ENCODE measurements at regions not wholly inside any gene's neighbourhood (a gene's known extent, or its start where the extent isn't known, plus 50 kb on each side); places are given as distances from the start of the nearest gene placed in this dataset.
A peak's percentile ranks its signal among the peaks of the same experiment; 100 is the strongest.

DNA sequence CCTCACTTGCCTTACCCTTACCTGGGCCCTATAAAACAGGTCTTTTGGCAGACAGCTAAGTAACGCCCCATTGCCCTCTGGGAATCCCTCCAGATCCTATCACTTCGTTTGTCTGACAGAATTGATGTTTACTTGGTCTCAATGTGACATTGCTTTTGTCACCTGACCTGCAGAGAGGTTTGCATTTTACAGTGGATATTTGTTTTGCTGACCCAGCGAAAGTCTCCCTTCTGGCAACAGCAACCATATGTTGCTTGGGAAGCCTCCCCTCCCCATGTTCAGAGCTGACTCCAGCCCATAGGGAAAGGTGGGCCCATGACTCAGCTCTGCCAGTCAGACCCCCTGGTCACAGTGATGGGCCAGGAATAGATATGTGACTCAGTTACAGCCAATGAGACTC, 54.0 kb upstream of the LARP1 start (continued):
- TF ChIP-seq, protein P1, sequence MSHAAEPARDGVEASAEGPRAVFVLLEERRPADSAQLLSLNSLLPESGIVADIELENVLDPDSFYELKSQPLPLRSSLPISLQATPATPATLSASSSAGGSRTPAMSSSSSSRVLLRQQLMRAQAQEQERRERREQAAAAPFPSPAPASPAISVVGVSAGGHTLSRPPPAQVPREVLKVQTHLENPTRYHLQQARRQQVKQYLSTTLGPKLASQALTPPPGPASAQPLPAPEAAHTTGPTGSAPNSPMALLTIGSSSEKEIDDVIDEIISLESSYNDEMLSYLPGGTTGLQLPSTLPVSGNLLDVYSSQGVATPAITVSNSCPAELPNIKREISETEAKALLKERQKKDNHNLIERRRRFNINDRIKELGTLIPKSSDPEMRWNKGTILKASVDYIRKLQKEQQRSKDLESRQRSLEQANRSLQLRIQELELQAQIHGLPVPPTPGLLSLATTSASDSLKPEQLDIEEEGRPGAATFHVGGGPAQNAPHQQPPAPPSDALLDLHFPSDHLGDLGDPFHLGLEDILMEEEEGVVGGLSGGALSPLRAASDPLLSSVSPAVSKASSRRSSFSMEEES (CRISPR knock-in tag; IDR thresholded peaks at IDR 0.05): peak; percentile 69
- TF ChIP-seq EP300 (IDR thresholded peaks at IDR 0.05; ENCODE audit: low read depth in 2 of 2, low read length in 2 of 2) (peak in 1 of 2 experiments; percentile 9; a peak in 1 of 4 replicates), EP300 (CRISPR knock-in tag; IDR thresholded peaks at IDR 0.05; ENCODE audit: borderline replicate concordance) (no peak), ZNF143 (CRISPR knock-in tag; IDR thresholded peaks at IDR 0.05) (peak; percentile 54; the same call in 1 of the 2 replicates), LCORL (IDR thresholded peaks at IDR 0.05) (no peak), LCORL (CRISPR knock-in tag; IDR thresholded peaks at IDR 0.05) (peak; percentile 45; the same call in 1 of the 2 replicates), ZMYM3 (CRISPR knock-in tag; IDR thresholded peaks at IDR 0.05) (0 out of 2 replicates have a peak, but pooled peaks have one; percentile 7), GATAD2A (CRISPR knock-in tag; IDR thresholded peaks at IDR 0.05) (0 out of 2 replicates have a peak, but pooled peaks have one; percentile 11), ZMYM4 (CRISPR knock-in tag; IDR thresholded peaks at IDR 0.05) (peak; percentile 31; the same call in 1 of the 2 replicates), HDAC1 (CRISPR knock-in tag; IDR thresholded peaks at IDR 0.05) (peak; percentile 24; the same call in 1 of the 2 replicates), FOXA1 (IDR thresholded peaks at IDR 0.05) (no peak), FOXA1 (CRISPR knock-in tag; IDR thresholded peaks at IDR 0.05) (peak; percentile 80)
- TF ChIP-seq, protein P2, sequence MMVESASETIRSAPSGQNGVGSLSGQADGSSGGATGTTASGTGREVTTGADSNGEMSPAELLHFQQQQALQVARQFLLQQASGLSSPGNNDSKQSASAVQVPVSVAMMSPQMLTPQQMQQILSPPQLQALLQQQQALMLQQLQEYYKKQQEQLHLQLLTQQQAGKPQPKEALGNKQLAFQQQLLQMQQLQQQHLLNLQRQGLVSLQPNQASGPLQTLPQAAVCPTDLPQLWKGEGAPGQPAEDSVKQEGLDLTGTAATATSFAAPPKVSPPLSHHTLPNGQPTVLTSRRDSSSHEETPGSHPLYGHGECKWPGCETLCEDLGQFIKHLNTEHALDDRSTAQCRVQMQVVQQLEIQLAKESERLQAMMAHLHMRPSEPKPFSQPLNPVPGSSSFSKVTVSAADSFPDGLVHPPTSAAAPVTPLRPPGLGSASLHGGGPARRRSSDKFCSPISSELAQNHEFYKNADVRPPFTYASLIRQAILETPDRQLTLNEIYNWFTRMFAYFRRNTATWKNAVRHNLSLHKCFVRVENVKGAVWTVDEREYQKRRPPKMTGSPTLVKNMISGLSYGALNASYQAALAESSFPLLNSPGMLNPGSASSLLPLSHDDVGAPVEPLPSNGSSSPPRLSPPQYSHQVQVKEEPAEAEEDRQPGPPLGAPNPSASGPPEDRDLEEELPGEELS (CRISPR knock-in tag; IDR thresholded peaks at IDR 0.05): peak; percentile 70; the same call in 1 of the 2 replicates
